Karpas-422 (cell line): ENCODE measurements at regions not wholly inside any gene's neighbourhood (a gene's known extent, or its start where the extent isn't known, plus 50 kb on each side); places are given as distances from the start of the nearest gene placed in this dataset.

ENCODE experiments used
- DNase-seq: peaks from one replicate; pipeline ENCODE4 v3.0.0-alpha.2; 2015
- H2AFZ ChIP-seq: fragments of 200-600 bp; sonication (generic); 2 replicates; pipeline ENCODE4 v1.6.1; 2014; ENCODE audit warnings: antibody characterized with exemption, low read length, mixed read lengths
- H3K27ac ChIP-seq: fragments of 200-600 bp; sonication (generic); 2 replicates; pipeline ENCODE4 v1.5.1; 2014; ENCODE audit warnings: mild to moderate bottlenecking, low read length, moderate library complexity
- H3K27me3 ChIP-seq: fragments of 200-600 bp; sonication (generic); 2 replicates; pipeline ENCODE4 v1.6.1; 2014; ENCODE audit warnings: low read length, mixed read lengths
- H3K36me3 ChIP-seq: fragments of 200-600 bp; sonication (generic); 2 replicates; pipeline ENCODE4 v1.6.1; 2014; ENCODE audit warnings: low read length, mixed read lengths; ENCODE audit not compliant: insufficient read depth
- H3K4me1 ChIP-seq: fragments of 200-600 bp; sonication (generic); 2 replicates; pipeline ENCODE4 v1.6.1; 2014; ENCODE audit warnings: mild to moderate bottlenecking, low read length, mixed read lengths
- H3K4me2 ChIP-seq: fragments of 200-600 bp; sonication (generic); 2 replicates; pipeline ENCODE4 v1.6.1; 2014; ENCODE audit warnings: low read length, low read depth, mild to moderate bottlenecking; ENCODE audit not compliant: poor library complexity, severe bottlenecking
- H3K4me3 ChIP-seq: fragments of 200-600 bp; sonication (generic); 2 replicates; pipeline ENCODE4 v1.5.1; 2014; ENCODE audit warnings: mild to moderate bottlenecking, antibody characterized with exemption, low read length, mixed read lengths
- H3K79me2 ChIP-seq: fragments of 200-600 bp; sonication (generic); 2 replicates; pipeline ENCODE4 v1.6.1; 2014; ENCODE audit warnings: mild to moderate bottlenecking, low read length, mixed read lengths
- H3K9ac ChIP-seq: fragments of 200-600 bp; sonication (generic); 2 replicates; pipeline ENCODE4 v1.6.0; 2014; ENCODE audit warnings: low read length
- H3K9me2 ChIP-seq: fragments of 200-600 bp; sonication (generic), shearing (Covaris generic); replicated peaks from 2 replicates; pipeline ENCODE4 v1.6.0; 2014; ENCODE audit warnings: mild to moderate bottlenecking, low read length, moderate library complexity; ENCODE audit not compliant: insufficient read depth
- H3K9me3 ChIP-seq: fragments of 300-700, 200-600 bp; sonication (generic); 2 replicates; pipeline ENCODE4 v1.6.1; 2014; ENCODE audit warnings: low read length, mixed read lengths
- H4K20me1 ChIP-seq: fragments of 200-600 bp; sonication (generic); 2 replicates; pipeline ENCODE4 v1.6.1; 2014; ENCODE audit warnings: mild to moderate bottlenecking, antibody characterized with exemption, low read length, low read depth; ENCODE audit not compliant: insufficient read depth

DNA sequence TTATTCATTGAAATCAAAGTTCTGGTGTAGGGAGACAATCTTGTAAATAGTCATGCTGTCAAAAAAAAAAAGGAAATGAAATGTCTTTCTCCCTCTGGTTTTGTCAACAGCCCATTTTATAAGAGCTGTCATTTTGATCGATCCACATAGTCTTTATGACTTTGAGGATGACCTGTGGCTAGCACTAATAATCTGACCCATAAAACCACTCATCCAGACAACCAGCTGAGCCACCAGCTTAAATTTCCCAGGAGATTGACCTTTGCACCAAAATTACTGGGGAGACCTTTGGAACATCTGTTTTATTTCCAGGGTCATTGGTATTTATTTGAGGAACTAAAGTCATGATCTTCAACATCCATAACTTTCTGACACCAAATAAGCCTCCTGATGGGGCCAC lies 98.5 kb upstream of the MME start:
- no peaks in the 10 kb centered on the region for H3K27me3 ChIP-seq
- no peak for DNase-seq
- H3K9ac ChIP-seq: no peak overlapping the region

GRCh38 chr3:154981201-154981600 lies 98.9 kb upstream of the MME start:
- DNase-seq: no peak
- Histone ChIP-seq H3K4me3 (no peak overlapping the region), H3K27me3 (no peaks in the 10 kb centered on the region), H3K79me2 (no peaks in the 10 kb centered on the region), H3K4me1 (no peaks in the 10 kb centered on the region), H3K9me2 (no peaks in the 10 kb centered on the region), H3K27ac (no peak overlapping the region), H3K4me2 (no peak overlapping the region), H3K36me3 (no peaks in the 10 kb centered on the region), H2AFZ (no peak overlapping the region), H4K20me1 (no peaks in the 10 kb centered on the region), H3K9ac (no peak overlapping the region), H3K9me3 (no peaks in the 10 kb centered on the region)

More for the DNA sequence above, 98.5 kb upstream of the MME start:
- Histone ChIP-seq H3K9me2 (no peaks in the 10 kb centered on the region), H3K4me2 (no peak overlapping the region), H2AFZ (no peak overlapping the region), H3K9me3 (no peaks in the 10 kb centered on the region), H3K27ac (no peak overlapping the region), H3K36me3 (no peaks in the 10 kb centered on the region), H3K79me2 (no peaks in the 10 kb centered on the region), H3K4me3 (no peak overlapping the region), H3K4me1 (no peaks in the 10 kb centered on the region), H4K20me1 (no peaks in the 10 kb centered on the region)

- no peak for DNase-seq
- H3K9ac ChIP-seq: no peak overlapping the region
- no peaks in the 10 kb centered on the region for H3K9me3 ChIP-seq
- H3K9me2 ChIP-seq: no peaks in the 10 kb centered on the region
- H3K27me3 ChIP-seq: no peaks in the 10 kb centered on the region
- no peaks in the 10 kb centered on the region for H3K4me1 ChIP-seq
- H3K79me2 ChIP-seq: no peaks in the 10 kb centered on the region
- H3K36me3 ChIP-seq: no peaks in the 10 kb centered on the region
- H3K4me3 ChIP-seq: no peak overlapping the region
- no peak overlapping the region for H2AFZ ChIP-seq
- no peak overlapping the region for H3K4me2 ChIP-seq
- no peaks in the 10 kb centered on the region for H4K20me1 ChIP-seq
- no peak overlapping the region for H3K27ac ChIP-seq
These were observed 100.8 kb upstream of the MME start for GRCh38 chr3:154979331-154979730.

DNA sequence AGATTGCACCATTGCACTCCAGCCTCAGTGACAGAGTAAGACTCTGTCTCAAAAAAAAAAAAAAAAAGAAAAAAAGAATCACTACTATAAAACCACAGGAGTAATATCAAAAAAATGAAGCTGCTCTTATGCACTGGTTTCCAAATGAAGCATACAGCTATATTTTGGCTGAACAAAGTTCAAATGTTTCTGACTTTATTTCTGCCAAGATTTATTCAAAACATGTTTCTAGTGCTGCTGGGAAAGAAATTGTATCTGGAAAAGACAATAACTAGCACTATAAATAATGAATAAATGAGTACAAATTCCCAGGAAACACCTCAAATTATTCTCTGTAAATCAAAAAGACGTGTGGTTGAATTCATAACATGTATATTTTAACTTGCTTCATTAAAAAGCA lies 102.5 kb upstream of the MME start:
- H2AFZ ChIP-seq: no peak overlapping the region
- no peaks in the 10 kb centered on the region for H3K36me3 ChIP-seq
- no peaks in the 10 kb centered on the region for H4K20me1 ChIP-seq
- H3K27me3 ChIP-seq: no peaks in the 10 kb centered on the region
- H3K4me3 ChIP-seq: no peak overlapping the region
- no peaks in the 10 kb centered on the region for H3K4me1 ChIP-seq
- H3K4me2 ChIP-seq: no peak overlapping the region
- no peaks in the 10 kb centered on the region for H3K9me2 ChIP-seq
- DNase-seq: no peak
- H3K9me3 ChIP-seq: no peaks in the 10 kb centered on the region
- no peaks in the 10 kb centered on the region for H3K79me2 ChIP-seq
- H3K9ac ChIP-seq: no peak overlapping the region
- H3K27ac ChIP-seq: no peak overlapping the region

- Histone ChIP-seq H3K9ac (no peak overlapping the region), H2AFZ (no peak overlapping the region), H4K20me1 (no peaks in the 10 kb centered on the region), H3K27me3 (no peaks in the 10 kb centered on the region), H3K27ac (no peak overlapping the region), H3K4me2 (no peak overlapping the region), H3K36me3 (no peaks in the 10 kb centered on the region), H3K4me1 (no peaks in the 10 kb centered on the region), H3K79me2 (no peaks in the 10 kb centered on the region), H3K4me3 (no peak overlapping the region), H3K9me3 (no peaks in the 10 kb centered on the region), H3K9me2 (no peaks in the 10 kb centered on the region)
- DNase-seq: no peak
These were observed 103.8 kb upstream of the MME start for GRCh38 chr3:154976072-154976983.

DNA sequence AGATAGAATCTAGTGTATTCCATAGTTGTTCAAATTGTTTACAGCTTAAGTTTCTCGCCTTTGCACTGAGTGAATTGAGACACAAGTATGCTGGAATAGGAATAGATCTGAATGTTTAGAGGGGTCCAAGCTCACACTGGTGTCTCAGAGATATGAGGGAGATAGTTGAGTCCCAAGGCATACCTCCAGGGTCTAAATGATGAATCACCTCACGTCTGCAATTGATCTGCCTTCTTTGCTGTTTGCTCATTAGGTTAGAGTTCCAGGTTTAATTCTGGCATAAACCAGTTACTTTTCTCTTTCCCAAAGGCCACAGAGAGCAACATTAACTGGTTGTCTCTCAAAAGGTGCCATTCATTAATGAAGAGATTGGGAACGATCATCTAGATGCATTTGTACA lies 106.3 kb upstream of the MME start:
- no peak overlapping the region for H3K9ac ChIP-seq
- no peak overlapping the region for H3K27ac ChIP-seq
- no peak overlapping the region for H3K4me3 ChIP-seq
- no peak overlapping the region for H2AFZ ChIP-seq
- H3K4me1 ChIP-seq: no peaks in the 10 kb centered on the region
- no peaks in the 10 kb centered on the region for H3K9me3 ChIP-seq
- no peaks in the 10 kb centered on the region for H3K36me3 ChIP-seq
- H3K27me3 ChIP-seq: no peaks in the 10 kb centered on the region
- no peaks in the 10 kb centered on the region for H3K9me2 ChIP-seq
- DNase-seq: no peak
- H3K79me2 ChIP-seq: no peaks in the 10 kb centered on the region
- no peak overlapping the region for H3K4me2 ChIP-seq
- H4K20me1 ChIP-seq: no peaks in the 10 kb centered on the region

GRCh38 chr3:154972951-154973350 lies 107.2 kb upstream of the MME start:
- Histone ChIP-seq H3K27me3 (no peaks in the 10 kb centered on the region), H2AFZ (no peak overlapping the region), H3K9me2 (no peaks in the 10 kb centered on the region), H3K4me3 (no peak overlapping the region), H3K9ac (no peak overlapping the region), H3K9me3 (no peaks in the 10 kb centered on the region), H4K20me1 (no peaks in the 10 kb centered on the region), H3K36me3 (no peaks in the 10 kb centered on the region), H3K4me2 (no peak overlapping the region), H3K27ac (no peak overlapping the region), H3K4me1 (no peaks in the 10 kb centered on the region), H3K79me2 (no peaks in the 10 kb centered on the region)
- DNase-seq: no peak

- Histone ChIP-seq H2AFZ (no peak overlapping the region), H3K27me3 (no peaks in the 10 kb centered on the region), H3K27ac (no peak overlapping the region), H3K4me3 (no peak overlapping the region), H3K79me2 (no peaks in the 10 kb centered on the region), H3K4me2 (no peak overlapping the region), H3K9ac (no peak overlapping the region), H3K36me3 (no peaks in the 10 kb centered on the region), H3K9me3 (no peaks in the 10 kb centered on the region), H3K4me1 (no peaks in the 10 kb centered on the region), H4K20me1 (no peaks in the 10 kb centered on the region), H3K9me2 (no peaks in the 10 kb centered on the region)
- DNase-seq: no peak
These were observed 108.3 kb upstream of the MME start for GRCh38 chr3:154971771-154972326.
